ENCODE measurements at regions not wholly inside any gene's neighbourhood (a gene's known extent, or its start where the extent isn't known, plus 50 kb on each side); places are given as distances from the start of the nearest gene placed in this dataset.

- TF ChIP-seq REST (IDR thresholded peaks at IDR 0.05; ENCODE audit: insufficient replicate concordance, low read depth) (no peak), POLR2AphosphoS5 (IDR thresholded peaks at IDR 0.05; ENCODE audit: low read depth) (no peak), SPI1 (IDR thresholded peaks at IDR 0.05; ENCODE audit: borderline replicate concordance, low read depth) (no peak)
- TF ChIP-seq, protein P1, sequence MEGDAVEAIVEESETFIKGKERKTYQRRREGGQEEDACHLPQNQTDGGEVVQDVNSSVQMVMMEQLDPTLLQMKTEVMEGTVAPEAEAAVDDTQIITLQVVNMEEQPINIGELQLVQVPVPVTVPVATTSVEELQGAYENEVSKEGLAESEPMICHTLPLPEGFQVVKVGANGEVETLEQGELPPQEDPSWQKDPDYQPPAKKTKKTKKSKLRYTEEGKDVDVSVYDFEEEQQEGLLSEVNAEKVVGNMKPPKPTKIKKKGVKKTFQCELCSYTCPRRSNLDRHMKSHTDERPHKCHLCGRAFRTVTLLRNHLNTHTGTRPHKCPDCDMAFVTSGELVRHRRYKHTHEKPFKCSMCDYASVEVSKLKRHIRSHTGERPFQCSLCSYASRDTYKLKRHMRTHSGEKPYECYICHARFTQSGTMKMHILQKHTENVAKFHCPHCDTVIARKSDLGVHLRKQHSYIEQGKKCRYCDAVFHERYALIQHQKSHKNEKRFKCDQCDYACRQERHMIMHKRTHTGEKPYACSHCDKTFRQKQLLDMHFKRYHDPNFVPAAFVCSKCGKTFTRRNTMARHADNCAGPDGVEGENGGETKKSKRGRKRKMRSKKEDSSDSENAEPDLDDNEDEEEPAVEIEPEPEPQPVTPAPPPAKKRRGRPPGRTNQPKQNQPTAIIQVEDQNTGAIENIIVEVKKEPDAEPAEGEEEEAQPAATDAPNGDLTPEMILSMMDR (IDR thresholded peaks at IDR 0.05; ENCODE audit: insufficient read depth, low read length): no peak
These were observed 84.8 kb upstream of the WARS2 start for GRCh38 chr1:119225265-119225664.

All from HL-60 (cell line).